AG08396 (cell line): ENCODE measurements at regions not wholly inside any gene's neighbourhood (a gene's known extent, or its start where the extent isn't known, plus 50 kb on each side); places are given as distances from the start of the nearest gene placed in this dataset.

ENCODE experiments used
- DNase-seq: peaks from one replicate; pipeline ENCODE4 v3.0.0; 2012; ENCODE audit warnings: low spot score, mixed read lengths

- no peak for DNase-seq
Observed at GRCh38 chr5:68352166-68352565, 136.6 kb downstream of the PIK3R1 start.

GRCh38 chr5:68353605-68354004, 138.0 kb downstream of the PIK3R1 start:
- no peak for DNase-seq

- no peak for DNase-seq
Observed at GRCh38 chr5:68354315-68354714, 138.8 kb downstream of the PIK3R1 start.

- DNase-seq: no peak
Observed at GRCh38 chr5:68356216-68356615, 140.7 kb downstream of the PIK3R1 start.

DNA sequence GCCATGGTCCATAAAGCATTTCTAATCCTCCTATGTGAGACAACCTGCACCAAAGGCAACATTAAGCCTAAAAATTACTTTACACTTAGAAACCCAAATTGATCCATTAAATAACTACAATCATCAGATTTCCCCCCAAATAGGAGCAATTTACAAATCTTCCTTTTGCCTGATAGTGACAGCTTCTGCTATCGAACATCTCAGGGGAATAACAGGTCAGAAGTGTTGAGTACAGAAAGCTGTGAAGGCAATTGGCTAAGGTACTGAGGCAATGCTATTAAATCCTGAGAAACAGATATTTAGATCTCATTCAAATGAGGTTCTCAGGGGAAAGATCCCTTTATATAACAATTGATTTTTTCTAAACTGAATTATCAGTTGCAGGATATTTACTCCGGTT, 141.1 kb downstream of the PIK3R1 start:
- DNase-seq: no peak

GRCh38 chr5:68359699-68360098, 144.1 kb downstream of the PIK3R1 start:
- no peak for DNase-seq

DNA sequence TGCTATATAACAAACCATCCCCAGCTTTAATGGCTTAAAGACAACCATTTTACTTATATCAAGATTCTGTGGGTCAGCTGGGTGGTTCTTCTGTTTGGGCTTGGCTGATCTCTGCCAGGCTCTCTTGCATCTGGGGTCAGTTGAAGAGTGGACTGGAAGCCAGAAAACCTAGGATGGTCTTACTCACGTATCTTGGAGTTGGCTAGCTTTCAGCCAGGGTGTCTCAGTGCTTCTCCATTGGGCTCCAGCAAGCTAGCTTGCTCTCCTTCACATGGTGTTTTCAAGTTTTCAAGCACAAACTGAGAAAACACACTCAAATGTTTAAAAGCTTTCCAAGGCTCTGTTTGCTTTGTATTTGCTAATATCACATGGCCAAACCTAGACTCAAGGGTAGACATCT, 146.8 kb downstream of the PIK3R1 start:
- no peak for DNase-seq

DNA sequence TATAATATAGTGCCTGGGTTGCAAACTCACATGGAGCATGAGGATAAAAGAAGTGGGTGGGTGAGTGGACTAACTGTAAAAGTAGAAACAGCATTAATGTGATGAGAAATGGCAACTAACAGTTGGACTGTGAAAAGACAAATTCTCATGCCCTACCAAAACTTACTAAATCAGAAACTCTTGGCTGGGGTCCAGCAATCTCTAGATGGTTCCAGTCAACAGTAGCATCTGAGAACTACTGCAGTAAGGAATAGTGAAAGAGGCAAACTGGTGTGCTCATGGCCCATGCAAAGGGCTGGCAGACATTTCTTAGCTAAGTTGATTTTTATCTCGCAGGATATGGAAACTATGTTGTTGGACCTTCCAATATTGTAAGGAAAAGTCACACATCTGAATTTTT, 150.3 kb downstream of the PIK3R1 start:
- no peak for DNase-seq

DNA sequence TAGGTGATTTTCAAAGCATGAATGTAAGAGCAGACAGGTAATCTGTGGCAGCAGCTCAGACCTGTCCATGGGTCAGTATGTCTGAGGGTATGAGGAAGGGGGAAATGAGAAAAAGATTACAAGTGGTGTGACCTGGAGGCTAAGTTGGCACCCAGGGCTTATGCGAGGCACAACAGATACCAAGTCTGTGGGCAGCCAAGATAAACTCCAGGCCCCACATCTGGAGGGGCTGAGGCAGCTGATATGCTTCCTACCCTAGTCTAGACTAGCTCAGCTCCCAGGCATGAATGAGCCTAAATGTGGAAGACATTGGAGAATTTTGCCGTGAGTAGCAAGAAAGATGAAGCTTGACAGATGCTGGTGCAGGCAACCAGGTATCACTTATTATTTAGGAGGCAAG, 151.7 kb downstream of the PIK3R1 start:
- DNase-seq: no peak

DNA sequence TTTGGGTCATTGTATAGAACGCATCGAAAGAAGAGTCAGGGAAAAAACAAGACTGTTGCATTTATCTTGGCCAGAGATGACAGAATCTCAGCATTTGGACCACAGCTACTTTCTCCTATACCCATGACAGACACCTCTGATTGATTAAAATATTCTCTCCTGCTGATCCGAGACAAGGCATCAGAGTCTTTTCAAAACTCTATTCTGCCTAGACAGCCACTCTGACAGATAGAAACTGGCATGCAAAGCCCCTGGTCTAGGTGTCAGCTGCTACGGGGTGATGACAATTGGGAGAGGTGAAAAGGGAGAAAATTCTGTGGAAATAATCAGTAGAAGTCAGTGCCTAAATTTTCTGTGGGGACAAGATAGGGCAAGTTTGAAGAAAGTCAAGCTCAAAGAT, 152.2 kb downstream of the PIK3R1 start:
- no peak for DNase-seq

- no peak for DNase-seq
Observed at GRCh38 chr5:68368311-68369022, 152.9 kb downstream of the PIK3R1 start.

GRCh38 chr5:68369023-68369359, 153.4 kb downstream of the PIK3R1 start:
- DNase-seq: no peak

- no peak for DNase-seq
Observed at GRCh38 chr5:68369457-68370125, 154.0 kb downstream of the PIK3R1 start.

DNA sequence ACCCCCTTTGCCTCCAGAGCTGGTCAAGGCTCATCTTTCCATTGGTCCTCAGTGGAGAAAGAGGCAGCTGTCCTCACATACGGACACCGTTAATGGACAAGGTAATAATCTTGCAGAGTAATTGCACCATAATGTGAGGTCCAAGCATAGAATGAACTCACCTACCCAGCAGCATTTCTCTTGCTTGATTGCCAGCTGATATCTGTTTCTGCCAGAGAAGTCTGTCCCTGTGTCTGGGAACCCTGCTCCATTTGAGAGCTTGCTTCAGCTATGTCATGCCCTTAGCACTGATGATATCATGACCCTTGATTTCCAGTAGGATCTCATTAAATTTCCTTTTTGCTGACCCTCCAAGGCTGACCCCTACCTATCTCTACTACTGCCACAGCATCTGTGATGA, 154.6 kb downstream of the PIK3R1 start:
- no peak for DNase-seq

DNA sequence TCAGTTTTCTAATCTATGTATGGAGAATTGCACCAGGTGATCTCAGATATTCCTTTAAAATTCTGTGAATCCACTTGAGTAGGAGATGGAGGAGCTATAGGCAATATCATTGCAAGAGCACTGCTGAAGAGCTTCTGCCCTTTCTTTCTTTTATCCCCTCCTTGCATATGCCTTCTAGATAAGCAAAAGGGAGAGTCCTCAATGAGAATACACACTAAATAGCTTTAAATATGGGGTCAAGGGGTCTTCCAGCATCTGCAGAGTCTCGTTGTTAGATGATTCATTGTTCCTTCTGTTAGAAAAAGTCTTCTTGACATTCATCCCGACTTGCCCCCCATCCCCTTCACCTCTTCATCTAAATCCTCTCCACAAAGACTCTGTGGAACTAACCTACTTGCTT, 156.1 kb downstream of the PIK3R1 start:
- DNase-seq: no peak

DNA sequence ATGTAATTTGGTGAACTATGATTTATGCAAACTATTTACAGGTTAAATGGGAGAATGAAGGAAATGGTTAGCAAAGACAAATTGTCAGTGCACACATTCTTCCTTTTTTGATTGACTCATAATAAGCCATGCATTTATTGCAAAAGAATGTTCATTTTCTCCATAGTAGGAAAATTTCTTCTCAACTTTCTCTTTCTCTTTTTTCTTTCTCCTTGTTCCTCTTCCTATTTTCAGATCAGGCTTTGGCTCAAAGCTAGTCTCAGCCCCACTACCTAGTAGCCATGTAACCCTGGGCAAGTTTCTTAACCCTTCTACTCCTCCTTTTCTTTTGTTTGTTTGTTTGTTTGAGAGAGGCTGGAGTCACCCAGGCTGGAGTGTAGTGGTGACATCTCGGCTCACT, 156.6 kb downstream of the PIK3R1 start:
- DNase-seq: no peak

- no peak for DNase-seq
Observed at GRCh38 chr5:68373050-68373449, 157.5 kb downstream of the PIK3R1 start.

GRCh38 chr5:68374796-68375518, 159.4 kb downstream of the PIK3R1 start:
- no peak for DNase-seq

- DNase-seq: no peak
Observed at GRCh38 chr5:68375540-68375939, 160.0 kb downstream of the PIK3R1 start.

- DNase-seq: no peak
Observed at GRCh38 chr5:68376935-68377334, 161.4 kb downstream of the PIK3R1 start.

DNA sequence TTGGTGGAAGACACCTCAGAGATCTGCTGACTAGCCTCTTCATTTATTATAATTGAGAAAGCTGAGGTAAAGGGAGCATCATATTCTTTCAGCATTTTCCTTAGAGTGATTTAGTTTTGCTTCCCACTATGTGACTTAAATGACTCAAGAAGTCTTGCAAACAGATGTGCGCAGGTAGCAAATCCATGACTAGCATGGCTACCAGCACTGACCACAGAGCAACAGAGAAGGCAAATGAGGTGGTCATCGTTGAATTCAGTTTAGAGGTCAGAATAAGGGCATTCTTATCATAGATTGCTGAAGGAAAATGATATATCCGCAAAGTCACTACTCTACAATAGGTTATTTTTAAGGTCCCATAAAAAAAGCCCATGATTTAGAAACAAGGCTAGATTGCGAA, 162.2 kb downstream of the PIK3R1 start:
- no peak for DNase-seq

GRCh38 chr5:68378204-68378820, 162.8 kb downstream of the PIK3R1 start:
- no peak for DNase-seq
